ENCODE measurements at regions not wholly inside any gene's neighbourhood (a gene's known extent, or its start where the extent isn't known, plus 50 kb on each side); places are given as distances from the start of the nearest gene placed in this dataset.

DNA sequence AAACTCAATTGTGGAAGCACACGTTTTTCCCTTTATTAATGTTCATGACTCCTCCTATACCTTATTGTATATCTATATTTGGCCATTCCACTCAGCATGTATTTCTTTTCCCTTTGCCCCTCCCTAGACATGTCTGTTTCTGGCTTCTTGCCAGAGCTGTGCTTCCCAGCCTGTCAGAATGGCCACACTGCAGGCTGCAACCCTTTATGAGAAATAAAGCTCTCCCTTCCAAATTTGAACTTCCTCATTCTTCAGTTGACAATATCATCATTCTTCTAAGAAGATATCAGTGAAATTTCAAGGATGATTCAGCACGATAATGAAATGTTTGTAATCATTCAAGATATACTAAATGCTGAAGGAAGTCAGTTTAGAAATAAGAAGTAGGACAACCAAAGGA, 107.6 kb upstream of the PRSS3 start:
- intact Hi-C loops (cut with micrococcal nuclease; ENCODE audit: unreplicated experiment) (no loop called here), in situ Hi-C loops (cut with HindIII; ENCODE audit: low pct_unique_long_range_greater_than_20kb, low sequenced_read_pairs) (no loop called here)
- no peaks in the 10 kb centered on the region for H3K9me3 ChIP-seq (ENCODE audit: control insufficient read depth, insufficient read depth, low read depth, low read length)
- no peaks in the 10 kb centered on the region for H3K36me3 ChIP-seq (ENCODE audit: control insufficient read depth, insufficient read depth, low read length)
- TF ChIP-seq TCF7L2 (IDR thresholded peaks at IDR 0.05; ENCODE audit: low read depth, low read length) (no peak), REST (IDR thresholded peaks at IDR 0.05; ENCODE audit: insufficient read depth in 1 of 2, low read depth in 2 of 2, low read length in 1 of 2) (no peak), SIN3A (IDR thresholded peaks at IDR 0.05; ENCODE audit: borderline replicate concordance, insufficient read depth, low read depth, low read length) (no peak), POLR2AphosphoS5 (IDR thresholded peaks at IDR 0.05; ENCODE audit: low read depth, low read length) (no peak)
- TF ChIP-seq, protein P1, sequence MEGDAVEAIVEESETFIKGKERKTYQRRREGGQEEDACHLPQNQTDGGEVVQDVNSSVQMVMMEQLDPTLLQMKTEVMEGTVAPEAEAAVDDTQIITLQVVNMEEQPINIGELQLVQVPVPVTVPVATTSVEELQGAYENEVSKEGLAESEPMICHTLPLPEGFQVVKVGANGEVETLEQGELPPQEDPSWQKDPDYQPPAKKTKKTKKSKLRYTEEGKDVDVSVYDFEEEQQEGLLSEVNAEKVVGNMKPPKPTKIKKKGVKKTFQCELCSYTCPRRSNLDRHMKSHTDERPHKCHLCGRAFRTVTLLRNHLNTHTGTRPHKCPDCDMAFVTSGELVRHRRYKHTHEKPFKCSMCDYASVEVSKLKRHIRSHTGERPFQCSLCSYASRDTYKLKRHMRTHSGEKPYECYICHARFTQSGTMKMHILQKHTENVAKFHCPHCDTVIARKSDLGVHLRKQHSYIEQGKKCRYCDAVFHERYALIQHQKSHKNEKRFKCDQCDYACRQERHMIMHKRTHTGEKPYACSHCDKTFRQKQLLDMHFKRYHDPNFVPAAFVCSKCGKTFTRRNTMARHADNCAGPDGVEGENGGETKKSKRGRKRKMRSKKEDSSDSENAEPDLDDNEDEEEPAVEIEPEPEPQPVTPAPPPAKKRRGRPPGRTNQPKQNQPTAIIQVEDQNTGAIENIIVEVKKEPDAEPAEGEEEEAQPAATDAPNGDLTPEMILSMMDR (IDR thresholded peaks at IDR 0.05): no peak
- no TSS peak for BruUV-seq (replicated peaks)
- H3K27ac ChIP-seq (ENCODE audit: low read length): no peak overlapping the region
- CTCF ChIA-PET: no interaction called here
- H3K4me1 ChIP-seq (ENCODE audit: control insufficient read depth, insufficient read depth, low read length): no peaks in the 10 kb centered on the region
- DNase-seq (ENCODE audit: low read depth, low spot score): no peak
- peaks cover 21% of the 10 kb centered on the region for H3K27me3 ChIP-seq (ENCODE audit: control insufficient read depth, insufficient read depth, low read length)
- POLR2A ChIA-PET: no interaction called here
- ATAC-seq: no peak
- no peak overlapping the region for H3K4me3 ChIP-seq (ENCODE audit: low read depth in 2 of 2, low read length in 2 of 2)

DNA sequence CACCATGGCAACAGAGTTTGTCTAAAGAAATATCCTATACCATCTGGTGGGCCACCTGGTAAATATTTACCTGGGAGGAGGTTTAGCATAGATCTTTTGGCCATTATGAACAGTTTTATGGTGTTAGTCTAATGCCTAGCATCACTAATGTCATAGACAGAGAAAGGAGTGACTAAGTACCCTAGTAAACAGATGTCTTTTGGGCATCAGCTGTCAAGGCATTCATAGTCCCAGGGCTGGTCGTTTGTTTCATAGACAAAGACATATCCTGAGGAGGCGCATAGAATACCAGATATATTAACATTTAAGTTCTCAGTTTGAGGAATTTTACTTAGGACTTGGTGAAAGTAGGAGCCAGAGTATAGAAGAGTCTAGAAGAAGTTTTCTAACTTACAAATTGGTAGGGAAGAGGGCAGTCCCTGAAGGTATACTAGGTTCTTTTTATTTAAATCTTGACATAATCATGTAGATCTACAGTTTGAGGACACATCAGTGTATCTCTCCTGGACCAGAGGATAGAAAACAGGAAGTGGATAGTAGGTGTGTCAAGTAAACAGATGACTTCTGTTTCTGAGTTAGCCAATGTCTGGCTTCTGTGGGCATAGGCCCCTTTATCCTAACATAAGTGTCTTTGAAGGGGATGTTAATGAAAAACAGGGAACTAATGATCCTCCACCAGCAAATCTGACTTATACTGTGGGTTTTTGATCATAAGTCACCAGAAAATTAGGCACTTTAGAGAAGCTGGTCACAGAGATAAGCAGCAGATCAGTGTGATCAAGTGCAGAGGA, 105.0 kb upstream of the PRSS3 start:
- ChIA-PET CTCF (interaction anchor here (0.6 kb wide), 1 partner anchor 117 kb away, joined by 4 read pairs; no protein-coding TSS in a partner anchor), POLR2A (no interaction called here)
- no peaks in the 10 kb centered on the region for H3K4me1 ChIP-seq (ENCODE audit: control insufficient read depth, insufficient read depth, low read length)
- H3K27ac ChIP-seq (ENCODE audit: low read length): no peak overlapping the region
- ATAC-seq: no peak
- DNase-seq (ENCODE audit: low read depth, low spot score): no peak
- H3K27me3 ChIP-seq (ENCODE audit: control insufficient read depth, insufficient read depth, low read length): peaks cover 28% of the 10 kb centered on the region
- no peaks in the 10 kb centered on the region for H3K9me3 ChIP-seq (ENCODE audit: control insufficient read depth, insufficient read depth, low read depth, low read length)
- intact Hi-C loops (cut with micrococcal nuclease; ENCODE audit: unreplicated experiment) (no loop called here), in situ Hi-C loops (cut with HindIII; ENCODE audit: low pct_unique_long_range_greater_than_20kb, low sequenced_read_pairs) (no loop called here)
- no peaks in the 10 kb centered on the region for H3K36me3 ChIP-seq (ENCODE audit: control insufficient read depth, insufficient read depth, low read length)
- TF ChIP-seq, protein P1 (IDR thresholded peaks at IDR 0.05): no peak
- TF ChIP-seq TCF7L2 (IDR thresholded peaks at IDR 0.05; ENCODE audit: low read depth, low read length) (no peak), SIN3A (IDR thresholded peaks at IDR 0.05; ENCODE audit: borderline replicate concordance, insufficient read depth, low read depth, low read length) (no peak), POLR2AphosphoS5 (IDR thresholded peaks at IDR 0.05; ENCODE audit: low read depth, low read length) (no peak), REST (IDR thresholded peaks at IDR 0.05; ENCODE audit: insufficient read depth in 1 of 2, low read depth in 2 of 2, low read length in 1 of 2) (no peak)
- no TSS peak for BruUV-seq (replicated peaks)
- H3K4me3 ChIP-seq (ENCODE audit: low read depth in 2 of 2, low read length in 2 of 2): no peak overlapping the region

Measured in Panc1 (cell line).